HEK293 (cell line): ENCODE measurements at regions not wholly inside any gene's neighbourhood (a gene's known extent, or its start where the extent isn't known, plus 50 kb on each side); places are given as distances from the start of the nearest gene placed in this dataset.

Experiments
- CTCF ChIA-PET: fragments of 350-600 bp; formaldehyde crosslinking; extraction: SDS; loops from one replicate; lab custom pipeline; 2021; ENCODE audit warnings: antibody characterized with exemption; lab: Yijun Ruan, JAX
- POLR2A ChIA-PET: fragments of 300-600 bp; formaldehyde crosslinking; extraction: SDS; loops from one replicate; lab custom pipeline; 2020; ENCODE audit warnings: antibody characterized with exemption, inconsistent platforms; lab: Yijun Ruan, JAX
- H3K27ac ChIP-seq: fragments of 200-500 bp; sonication (Bioruptor generic); 2 replicates; pipeline ENCODE4 v1.5.1; 2014; ENCODE audit warnings: low read depth, low read length, control low read depth, inconsistent platforms; ENCODE audit errors: extremely low read depth
- H3K36me3 ChIP-seq, 2 experiments: fragments of 200-500 bp in 1 of 2; sonication (Bioruptor generic) in 1 of 2; 1 replicate in 1 of 2; 2 replicates in 1 of 2; pipeline ENCODE4 v1.5.1; 2014 to 2017; ENCODE audit warnings: inconsistent platforms in 2 of 2, low read length in 2 of 2; ENCODE audit not compliant: control insufficient read depth in 2 of 2, insufficient read depth in 1 of 2
- H3K4me1 ChIP-seq: fragments of 200-500 bp; sonication (Bioruptor generic); 2 replicates; pipeline ENCODE4 v1.5.1; 2014; ENCODE audit warnings: mild to moderate bottlenecking, low read length, inconsistent platforms; ENCODE audit not compliant: control insufficient read depth, insufficient read depth
- H3K4me3 ChIP-seq: 2 replicates; pipeline ENCODE4 v1.5.1; 2011; ENCODE audit warnings: low read depth, mild to moderate bottlenecking, control low read depth, low read length, moderate library complexity
- H3K9me3 ChIP-seq: fragments of 200-500 bp; sonication (Bioruptor generic); 2 replicates; pipeline ENCODE4 v1.5.1; 2014; ENCODE audit warnings: low read depth, low read length, inconsistent platforms; ENCODE audit not compliant: control insufficient read depth, insufficient read depth
- GFI1B ChIP-seq: fragments of 450-650 bp; formaldehyde crosslinking; IDR thresholded peaks from 2 replicates; pipeline ENCODE4 v1.5.1; 2016; ENCODE audit warnings: missing biosample characterization, missing genetic modification characterization
- PRDM1 ChIP-seq: fragments of 450-650 bp; formaldehyde crosslinking; IDR thresholded peaks from 2 replicates; pipeline ENCODE4; 2016; ENCODE audit warnings: missing biosample characterization, missing genetic modification characterization
- SALL2 ChIP-seq: fragments of 450-650 bp; formaldehyde crosslinking; IDR thresholded peaks from 2 replicates; pipeline ENCODE4 v1.5.0; 2017; ENCODE audit warnings: missing biosample characterization, mild to moderate bottlenecking, missing genetic modification characterization, borderline replicate concordance
- WT1 ChIP-seq: fragments of 450-650 bp; formaldehyde crosslinking; IDR thresholded peaks from 2 replicates; pipeline ENCODE4 v1.5.1; 2016; ENCODE audit warnings: missing biosample characterization, missing genetic modification characterization
- YY2 ChIP-seq: fragments of 450-650 bp; formaldehyde crosslinking; IDR thresholded peaks from 2 replicates; pipeline ENCODE4 v1.5.1; 2016; ENCODE audit warnings: missing biosample characterization, missing genetic modification characterization
- ZNF114 ChIP-seq: fragments of 450-650 bp; formaldehyde crosslinking; IDR thresholded peaks from 2 replicates; pipeline ENCODE4 v1.5.0; 2017; ENCODE audit warnings: missing biosample characterization, missing genetic modification characterization
- ZNF138 ChIP-seq: fragments of 450-650 bp; formaldehyde crosslinking; IDR thresholded peaks from 2 replicates; pipeline ENCODE4 v1.5.1; 2016; ENCODE audit warnings: missing biosample characterization, missing genetic modification characterization, borderline replicate concordance
- ZNF146 ChIP-seq: fragments of 450-650 bp; formaldehyde crosslinking; IDR thresholded peaks from 2 replicates; pipeline ENCODE4 v1.5.1; 2016; ENCODE audit warnings: missing biosample characterization, missing genetic modification characterization
- ZNF311 ChIP-seq: fragments of 450-650 bp; formaldehyde crosslinking; IDR thresholded peaks from 2 replicates; pipeline ENCODE4 v1.5.1; 2017; ENCODE audit warnings: missing biosample characterization, missing genetic modification characterization, borderline replicate concordance
- ZNF473 ChIP-seq: fragments of 450-650 bp; formaldehyde crosslinking; IDR thresholded peaks from 2 replicates; pipeline ENCODE4 v1.5.1; 2017; ENCODE audit warnings: missing biosample characterization, missing genetic modification characterization
- ZNF596 ChIP-seq: fragments of 450-650 bp; IDR thresholded peaks from 2 replicates; pipeline ENCODE4 v1.5.0; 2018; ENCODE audit warnings: missing biosample characterization, mild to moderate bottlenecking, missing genetic modification characterization, moderate library complexity
- ZNF600 ChIP-seq: fragments of 450-650 bp; formaldehyde crosslinking; IDR thresholded peaks from 2 replicates; pipeline ENCODE4 v1.5.1; 2016; ENCODE audit warnings: missing biosample characterization, missing genetic modification characterization
- ZNF624 ChIP-seq: fragments of 450-650 bp; formaldehyde crosslinking; IDR thresholded peaks from 2 replicates; pipeline ENCODE4 v1.5.1; 2017; ENCODE audit warnings: missing biosample characterization, missing genetic modification characterization
- ZNF791 ChIP-seq: fragments of 450-650 bp; formaldehyde crosslinking; IDR thresholded peaks from 2 replicates; pipeline ENCODE4 v1.5.1; 2016; ENCODE audit warnings: missing biosample characterization, missing genetic modification characterization
- TF ChIP-seq, protein P1 (sequence below): fragments of 450-650 bp; formaldehyde crosslinking; IDR thresholded peaks from 2 replicates; pipeline ENCODE4 v1.5.1; 2016; ENCODE audit warnings: missing biosample characterization, missing genetic modification characterization, borderline replicate concordance
- TF ChIP-seq, protein P2 (sequence below): fragments of 450-650 bp; formaldehyde crosslinking; conservative IDR thresholded peaks from 2 replicates; pipeline ENCODE4 v1.5.1; 2016; ENCODE audit warnings: low read depth, missing biosample characterization, missing genetic modification characterization
- TF ChIP-seq, protein P3 (sequence below): fragments of 450-650 bp; formaldehyde crosslinking; IDR thresholded peaks from 2 replicates; pipeline ENCODE4 v1.5.1; 2016; ENCODE audit warnings: missing biosample characterization, missing genetic modification characterization
- TF ChIP-seq, protein P4 (sequence below): fragments of 450-650 bp; formaldehyde crosslinking; IDR thresholded peaks from 2 replicates; pipeline ENCODE4 v1.5.1; 2016; ENCODE audit warnings: missing biosample characterization, missing genetic modification characterization, borderline replicate concordance

DNA sequence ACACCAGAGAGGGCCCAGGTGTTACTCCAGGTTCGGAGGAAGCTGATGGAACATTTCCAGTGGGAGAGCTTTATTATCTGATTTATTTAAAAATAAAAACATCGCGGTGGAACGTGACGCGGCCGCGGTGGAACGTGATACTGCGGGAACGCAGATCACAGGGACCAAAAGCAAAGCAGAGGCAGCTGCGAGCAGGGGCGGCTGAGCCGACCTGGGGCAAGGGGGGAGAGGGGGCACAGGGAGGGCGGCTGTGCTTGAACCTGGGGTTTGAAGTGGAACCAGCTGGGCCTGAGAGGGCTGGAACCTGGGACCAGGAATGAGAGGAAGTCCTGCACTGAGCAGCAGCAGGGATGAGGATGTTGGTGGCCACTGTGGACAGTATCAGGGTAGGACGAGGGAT is 583.5 kb upstream of the SALL3 start:
- Histone ChIP-seq H3K4me3 (no peak overlapping the region), H3K4me1 (no peaks in the 10 kb centered on the region), H3K36me3 (no peaks in the 10 kb centered on the region), H3K9me3 (no peaks in the 10 kb centered on the region), H3K27ac (no peak overlapping the region)
- TF ChIP-seq ZNF473 (tag by site-specific recombination): no peak
- TF ChIP-seq YY2 (tag by site-specific recombination): no peak
- TF ChIP-seq ZNF624: no peak
- POLR2A ChIA-PET: no interaction called here
- CTCF ChIA-PET: no interaction called here

DNA sequence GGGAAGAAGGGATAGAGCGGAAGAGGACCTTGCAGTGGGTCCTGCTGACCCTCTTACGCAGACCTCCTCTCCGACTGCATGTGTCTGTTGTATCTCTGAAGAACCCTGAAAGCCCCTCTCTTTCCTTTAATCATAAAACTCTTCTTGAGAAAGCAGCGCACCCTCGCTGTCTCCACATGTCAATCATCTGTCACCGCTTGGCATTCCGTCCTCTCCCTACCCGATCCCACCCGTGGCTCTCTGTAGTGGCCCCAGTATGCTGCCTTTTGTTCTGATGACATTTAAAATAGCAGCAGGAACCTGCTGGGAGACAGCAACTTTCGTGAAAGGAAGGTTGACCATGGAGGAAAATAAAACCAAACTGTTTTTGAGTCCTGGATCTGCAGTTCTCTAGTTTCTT is 582.9 kb upstream of the SALL3 start:
- no peak overlapping the region for H3K27ac ChIP-seq
- ChIA-PET CTCF (no interaction called here), POLR2A (no interaction called here)
- H3K4me1 ChIP-seq: no peaks in the 10 kb centered on the region
- no peaks in the 10 kb centered on the region for H3K9me3 ChIP-seq
- no peak for TF ChIP-seq ZNF114 (tag by site-specific recombination)
- TF ChIP-seq GFI1B (tag by site-specific recombination): no peak
- no peak for TF ChIP-seq SALL2
- no peak for TF ChIP-seq ZNF311
- TF ChIP-seq WT1 (tag by site-specific recombination): no peak
- TF ChIP-seq ZNF138 (tag by site-specific recombination): no peak
- TF ChIP-seq PRDM1 (tag by site-specific recombination): no peak
- TF ChIP-seq, protein P1, sequence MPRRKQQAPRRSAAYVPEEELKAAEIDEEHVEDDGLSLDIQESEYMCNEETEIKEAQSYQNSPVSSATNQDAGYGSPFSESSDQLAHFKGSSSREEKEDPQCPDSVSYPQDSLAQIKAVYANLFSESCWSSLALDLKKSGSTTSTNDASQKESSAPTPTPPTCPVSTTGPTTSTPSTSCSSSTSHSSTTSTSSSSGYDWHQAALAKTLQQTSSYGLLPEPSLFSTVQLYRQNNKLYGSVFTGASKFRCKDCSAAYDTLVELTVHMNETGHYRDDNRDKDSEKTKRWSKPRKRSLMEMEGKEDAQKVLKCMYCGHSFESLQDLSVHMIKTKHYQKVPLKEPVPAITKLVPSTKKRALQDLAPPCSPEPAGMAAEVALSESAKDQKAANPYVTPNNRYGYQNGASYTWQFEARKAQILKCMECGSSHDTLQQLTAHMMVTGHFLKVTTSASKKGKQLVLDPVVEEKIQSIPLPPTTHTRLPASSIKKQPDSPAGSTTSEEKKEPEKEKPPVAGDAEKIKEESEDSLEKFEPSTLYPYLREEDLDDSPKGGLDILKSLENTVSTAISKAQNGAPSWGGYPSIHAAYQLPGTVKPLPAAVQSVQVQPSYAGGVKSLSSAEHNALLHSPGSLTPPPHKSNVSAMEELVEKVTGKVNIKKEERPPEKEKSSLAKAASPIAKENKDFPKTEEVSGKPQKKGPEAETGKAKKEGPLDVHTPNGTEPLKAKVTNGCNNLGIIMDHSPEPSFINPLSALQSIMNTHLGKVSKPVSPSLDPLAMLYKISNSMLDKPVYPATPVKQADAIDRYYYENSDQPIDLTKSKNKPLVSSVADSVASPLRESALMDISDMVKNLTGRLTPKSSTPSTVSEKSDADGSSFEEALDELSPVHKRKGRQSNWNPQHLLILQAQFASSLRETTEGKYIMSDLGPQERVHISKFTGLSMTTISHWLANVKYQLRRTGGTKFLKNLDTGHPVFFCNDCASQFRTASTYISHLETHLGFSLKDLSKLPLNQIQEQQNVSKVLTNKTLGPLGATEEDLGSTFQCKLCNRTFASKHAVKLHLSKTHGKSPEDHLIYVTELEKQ (tag by site-specific recombination): no peak
- no peak for TF ChIP-seq ZNF146 (tag by site-specific recombination)
- no peak for TF ChIP-seq ZNF600 (tag by site-specific recombination)
- TF ChIP-seq, protein P2, sequence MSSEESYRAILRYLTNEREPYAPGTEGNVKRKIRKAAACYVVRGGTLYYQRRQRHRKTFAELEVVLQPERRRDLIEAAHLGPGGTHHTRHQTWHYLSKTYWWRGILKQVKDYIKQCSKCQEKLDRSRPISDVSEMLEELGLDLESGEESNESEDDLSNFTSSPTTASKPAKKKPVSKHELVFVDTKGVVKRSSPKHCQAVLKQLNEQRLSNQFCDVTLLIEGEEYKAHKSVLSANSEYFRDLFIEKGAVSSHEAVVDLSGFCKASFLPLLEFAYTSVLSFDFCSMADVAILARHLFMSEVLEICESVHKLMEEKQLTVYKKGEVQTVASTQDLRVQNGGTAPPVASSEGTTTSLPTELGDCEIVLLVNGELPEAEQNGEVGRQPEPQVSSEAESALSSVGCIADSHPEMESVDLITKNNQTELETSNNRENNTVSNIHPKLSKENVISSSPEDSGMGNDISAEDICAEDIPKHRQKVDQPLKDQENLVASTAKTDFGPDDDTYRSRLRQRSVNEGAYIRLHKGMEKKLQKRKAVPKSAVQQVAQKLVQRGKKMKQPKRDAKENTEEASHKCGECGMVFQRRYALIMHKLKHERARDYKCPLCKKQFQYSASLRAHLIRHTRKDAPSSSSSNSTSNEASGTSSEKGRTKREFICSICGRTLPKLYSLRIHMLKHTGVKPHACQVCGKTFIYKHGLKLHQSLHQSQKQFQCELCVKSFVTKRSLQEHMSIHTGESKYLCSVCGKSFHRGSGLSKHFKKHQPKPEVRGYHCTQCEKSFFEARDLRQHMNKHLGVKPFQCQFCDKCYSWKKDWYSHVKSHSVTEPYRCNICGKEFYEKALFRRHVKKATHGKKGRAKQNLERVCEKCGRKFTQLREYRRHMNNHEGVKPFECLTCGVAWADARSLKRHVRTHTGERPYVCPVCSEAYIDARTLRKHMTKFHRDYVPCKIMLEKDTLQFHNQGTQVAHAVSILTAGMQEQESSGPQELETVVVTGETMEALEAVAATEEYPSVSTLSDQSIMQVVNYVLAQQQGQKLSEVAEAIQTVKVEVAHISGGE (tag by site-specific recombination): no peak
- TF ChIP-seq ZNF596 (tag by site-specific recombination): no peak
- H3K36me3 ChIP-seq: no peaks in the 10 kb centered on the region
- H3K4me3 ChIP-seq: no peak overlapping the region

DNA sequence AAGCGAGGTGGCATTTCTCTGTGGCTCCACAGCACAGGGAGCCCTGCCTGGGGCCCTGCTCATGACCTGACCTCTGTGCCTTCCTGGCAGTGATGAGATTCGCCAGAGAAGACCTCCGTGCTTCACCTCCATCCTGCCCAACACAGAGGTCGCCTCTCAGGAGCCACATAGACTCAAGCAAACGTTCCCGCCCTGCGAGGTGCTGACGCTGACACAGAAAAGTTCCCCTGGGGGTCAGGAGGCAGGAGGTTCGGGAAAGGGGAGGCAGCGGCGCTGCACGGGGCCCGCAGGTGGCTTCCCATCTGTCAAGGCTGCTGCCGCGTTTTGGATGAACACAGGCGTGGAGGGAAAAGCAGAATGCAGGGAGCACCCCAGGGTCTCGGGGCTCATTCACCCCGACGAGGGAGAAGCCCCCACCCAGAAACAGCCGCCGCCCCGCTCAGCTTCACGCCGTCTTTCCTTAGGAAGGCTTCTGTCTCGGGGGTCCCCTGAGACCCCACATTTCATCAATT is 579.6 kb upstream of the SALL3 start:
- Histone ChIP-seq H3K27ac (no peak overlapping the region), H3K4me1 (no peaks in the 10 kb centered on the region), H3K4me3 (no peak overlapping the region), H3K36me3 (no peaks in the 10 kb centered on the region), H3K9me3 (no peaks in the 10 kb centered on the region)
- POLR2A ChIA-PET: no interaction called here
- CTCF ChIA-PET: no interaction called here
- no peak for TF ChIP-seq ZNF791
- TF ChIP-seq, protein P3, sequence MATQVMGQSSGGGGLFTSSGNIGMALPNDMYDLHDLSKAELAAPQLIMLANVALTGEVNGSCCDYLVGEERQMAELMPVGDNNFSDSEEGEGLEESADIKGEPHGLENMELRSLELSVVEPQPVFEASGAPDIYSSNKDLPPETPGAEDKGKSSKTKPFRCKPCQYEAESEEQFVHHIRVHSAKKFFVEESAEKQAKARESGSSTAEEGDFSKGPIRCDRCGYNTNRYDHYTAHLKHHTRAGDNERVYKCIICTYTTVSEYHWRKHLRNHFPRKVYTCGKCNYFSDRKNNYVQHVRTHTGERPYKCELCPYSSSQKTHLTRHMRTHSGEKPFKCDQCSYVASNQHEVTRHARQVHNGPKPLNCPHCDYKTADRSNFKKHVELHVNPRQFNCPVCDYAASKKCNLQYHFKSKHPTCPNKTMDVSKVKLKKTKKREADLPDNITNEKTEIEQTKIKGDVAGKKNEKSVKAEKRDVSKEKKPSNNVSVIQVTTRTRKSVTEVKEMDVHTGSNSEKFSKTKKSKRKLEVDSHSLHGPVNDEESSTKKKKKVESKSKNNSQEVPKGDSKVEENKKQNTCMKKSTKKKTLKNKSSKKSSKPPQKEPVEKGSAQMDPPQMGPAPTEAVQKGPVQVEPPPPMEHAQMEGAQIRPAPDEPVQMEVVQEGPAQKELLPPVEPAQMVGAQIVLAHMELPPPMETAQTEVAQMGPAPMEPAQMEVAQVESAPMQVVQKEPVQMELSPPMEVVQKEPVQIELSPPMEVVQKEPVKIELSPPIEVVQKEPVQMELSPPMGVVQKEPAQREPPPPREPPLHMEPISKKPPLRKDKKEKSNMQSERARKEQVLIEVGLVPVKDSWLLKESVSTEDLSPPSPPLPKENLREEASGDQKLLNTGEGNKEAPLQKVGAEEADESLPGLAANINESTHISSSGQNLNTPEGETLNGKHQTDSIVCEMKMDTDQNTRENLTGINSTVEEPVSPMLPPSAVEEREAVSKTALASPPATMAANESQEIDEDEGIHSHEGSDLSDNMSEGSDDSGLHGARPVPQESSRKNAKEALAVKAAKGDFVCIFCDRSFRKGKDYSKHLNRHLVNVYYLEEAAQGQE (tag by site-specific recombination): no peak
- TF ChIP-seq, protein P4, sequence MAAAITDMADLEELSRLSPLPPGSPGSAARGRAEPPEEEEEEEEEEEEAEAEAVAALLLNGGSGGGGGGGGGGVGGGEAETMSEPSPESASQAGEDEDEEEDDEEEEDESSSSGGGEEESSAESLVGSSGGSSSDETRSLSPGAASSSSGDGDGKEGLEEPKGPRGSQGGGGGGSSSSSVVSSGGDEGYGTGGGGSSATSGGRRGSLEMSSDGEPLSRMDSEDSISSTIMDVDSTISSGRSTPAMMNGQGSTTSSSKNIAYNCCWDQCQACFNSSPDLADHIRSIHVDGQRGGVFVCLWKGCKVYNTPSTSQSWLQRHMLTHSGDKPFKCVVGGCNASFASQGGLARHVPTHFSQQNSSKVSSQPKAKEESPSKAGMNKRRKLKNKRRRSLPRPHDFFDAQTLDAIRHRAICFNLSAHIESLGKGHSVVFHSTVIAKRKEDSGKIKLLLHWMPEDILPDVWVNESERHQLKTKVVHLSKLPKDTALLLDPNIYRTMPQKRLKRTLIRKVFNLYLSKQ (tag by site-specific recombination): no peak
